ENCODE measurements at regions not wholly inside any gene's neighbourhood (a gene's known extent, or its start where the extent isn't known, plus 50 kb on each side); places are given as distances from the start of the nearest gene placed in this dataset.

DNA sequence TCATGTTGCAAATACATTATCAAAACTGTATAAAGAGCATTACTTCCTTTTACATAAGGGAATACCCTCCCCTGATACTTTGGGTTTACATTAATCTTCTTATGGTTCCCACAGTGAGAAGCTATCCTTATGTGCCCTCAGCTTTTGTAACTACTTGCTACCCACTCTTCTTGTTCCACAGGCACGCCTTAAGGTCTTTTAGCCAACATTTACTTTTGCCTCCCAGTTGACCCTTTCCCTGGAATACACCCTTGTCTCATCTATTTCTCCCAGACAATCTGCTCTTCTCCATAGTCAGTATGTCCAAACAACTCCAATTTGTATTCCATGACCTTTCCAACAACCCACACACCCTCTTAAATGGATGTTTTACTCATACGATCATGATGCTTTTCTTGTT, 116.8 kb upstream of the COL8A1 start:
- Mint-ChIP-seq H3K9me3 (peaks cover 0 to 2% (median 0%) of the 10 kb centered on the region in 5 donors), H3K4me1 (no peaks in the 10 kb centered on the region), H3K27ac (no peak overlapping the region), H3K4me3 (no peak overlapping the region), H3K27me3 (peaks cover 0 to 4% of the 10 kb centered on the region in 2 donors), H3K36me3 (no peaks in the 10 kb centered on the region)
- DNase-seq = no peak
- no peak overlapping the region for H3K4me3 ChIP-seq (ENCODE audit: low read length)
- ChIA-PET CTCF (interaction anchor here (1.2 kb wide), 1 partner anchor 11 kb away, joined by 3 read pairs; no protein-coding TSS in a partner anchor), POLR2A (no interaction called here)
- no peaks in the 10 kb centered on the region for H3K27me3 ChIP-seq (ENCODE audit: insufficient read depth, low read length, poor library complexity, severe bottlenecking)
- H3K9me3 ChIP-seq (ENCODE audit: low read length) = no peaks in the 10 kb centered on the region
- no peak overlapping the region for H3K27ac ChIP-seq (ENCODE audit: low read depth, low read length)
- no peaks in the 10 kb centered on the region for H3K36me3 ChIP-seq (ENCODE audit: insufficient read depth, low read length)
- H3K4me1 ChIP-seq (ENCODE audit: insufficient read depth, low read length) = no peaks in the 10 kb centered on the region

DNA sequence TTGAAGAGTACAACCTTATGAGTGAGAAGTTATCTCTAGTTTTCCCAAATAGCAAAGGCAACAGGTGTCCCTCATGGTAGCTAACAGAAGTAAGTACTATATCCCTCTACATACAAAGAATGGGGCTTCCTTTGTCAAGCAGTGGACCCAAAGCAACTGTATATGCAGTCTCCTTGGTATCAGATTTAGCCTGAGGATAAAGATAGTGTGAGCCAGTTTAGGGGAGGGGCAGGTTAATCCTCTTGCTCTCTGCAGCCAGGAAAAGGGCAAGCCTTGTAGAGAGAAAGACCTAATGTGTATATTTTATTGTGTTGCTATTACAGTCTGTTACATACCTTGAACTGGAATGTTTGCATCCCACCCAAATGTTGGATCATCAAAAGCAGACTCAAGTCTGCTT, 117.9 kb upstream of the COL8A1 start:
- H3K27me3 Mint-ChIP-seq = peaks cover 0 to 4% of the 10 kb centered on the region in 2 donors
- peaks cover 0 to 2% (median 0%) of the 10 kb centered on the region in 5 donors for H3K9me3 Mint-ChIP-seq
- Histone ChIP-seq H3K27me3 (ENCODE audit: insufficient read depth, low read length, poor library complexity, severe bottlenecking) (no peaks in the 10 kb centered on the region), H3K9me3 (ENCODE audit: low read length) (no peaks in the 10 kb centered on the region), H3K36me3 (ENCODE audit: insufficient read depth, low read length) (no peaks in the 10 kb centered on the region), H3K27ac (ENCODE audit: low read depth, low read length) (no peak overlapping the region), H3K4me3 (ENCODE audit: low read length) (no peak overlapping the region), H3K4me1 (ENCODE audit: insufficient read depth, low read length) (no peaks in the 10 kb centered on the region)
- H3K36me3 Mint-ChIP-seq = no peaks in the 10 kb centered on the region
- no peaks in the 10 kb centered on the region for H3K4me1 Mint-ChIP-seq
- POLR2A ChIA-PET = no interaction called here
- DNase-seq = no peak
- H3K27ac Mint-ChIP-seq = no peak overlapping the region
- CTCF ChIA-PET = no interaction called here
- H3K4me3 Mint-ChIP-seq = no peak overlapping the region

DNA sequence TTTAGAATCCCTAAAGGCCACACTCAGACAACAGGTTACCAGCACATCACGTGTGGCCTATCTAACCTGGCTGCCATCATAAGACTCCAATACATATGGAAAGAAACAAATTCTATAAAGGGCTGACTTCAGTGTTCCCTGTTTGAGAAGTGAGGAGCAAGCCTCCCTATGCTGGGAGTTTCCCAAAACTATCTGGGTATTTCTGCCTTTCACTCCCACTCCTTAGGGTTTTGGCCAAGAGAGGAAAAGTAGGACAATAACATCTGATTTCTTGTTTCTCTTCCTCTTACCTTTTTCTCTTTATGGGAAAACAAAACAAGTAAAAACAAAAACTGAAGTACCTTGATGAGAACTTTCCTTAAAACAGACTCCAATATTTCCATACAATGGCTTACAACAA, 121.5 kb upstream of the COL8A1 start:
- Histone ChIP-seq H3K27me3 (ENCODE audit: insufficient read depth, low read length, poor library complexity, severe bottlenecking) (no peaks in the 10 kb centered on the region), H3K9me3 (ENCODE audit: low read length) (no peaks in the 10 kb centered on the region), H3K4me1 (ENCODE audit: insufficient read depth, low read length) (no peaks in the 10 kb centered on the region), H3K4me3 (ENCODE audit: low read length) (no peak overlapping the region), H3K36me3 (ENCODE audit: insufficient read depth, low read length) (no peaks in the 10 kb centered on the region), H3K27ac (ENCODE audit: low read depth, low read length) (no peak overlapping the region)
- ChIA-PET CTCF (no interaction called here), POLR2A (no interaction called here)
- Mint-ChIP-seq H3K36me3 (no peaks in the 10 kb centered on the region), H3K4me3 (no peak overlapping the region), H3K9me3 (no peaks in the 10 kb centered on the region), H3K27ac (no peak overlapping the region), H3K4me1 (no peaks in the 10 kb centered on the region), H3K27me3 (no peaks in the 10 kb centered on the region)
- no peak for DNase-seq

DNA sequence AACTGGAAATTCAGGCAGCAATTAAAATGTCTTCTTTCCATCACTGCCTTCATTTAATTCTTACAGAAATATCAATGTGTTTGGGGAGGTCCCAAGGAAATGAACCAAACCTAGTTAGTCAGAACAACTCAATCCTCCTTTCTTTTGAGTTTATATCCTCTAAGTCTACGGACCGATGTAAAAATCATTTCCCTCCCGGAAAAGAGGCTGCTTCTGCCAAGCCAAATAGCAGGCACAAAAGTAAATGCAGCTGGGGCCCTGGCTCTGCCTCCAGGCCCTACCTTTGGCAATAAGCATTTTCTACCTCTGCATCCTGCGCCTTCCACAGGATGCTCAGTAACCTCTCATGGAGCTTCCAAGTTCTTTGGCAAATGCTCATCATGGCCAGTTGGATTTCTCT, 122.5 kb upstream of the COL8A1 start:
- Histone ChIP-seq H3K36me3 (ENCODE audit: insufficient read depth, low read length) (no peaks in the 10 kb centered on the region), H3K4me3 (ENCODE audit: low read length) (no peak overlapping the region), H3K27ac (ENCODE audit: low read depth, low read length) (no peak overlapping the region), H3K9me3 (ENCODE audit: low read length) (no peaks in the 10 kb centered on the region), H3K4me1 (ENCODE audit: insufficient read depth, low read length) (no peaks in the 10 kb centered on the region), H3K27me3 (ENCODE audit: insufficient read depth, low read length, poor library complexity, severe bottlenecking) (no peaks in the 10 kb centered on the region)
- no peak for DNase-seq
- no peak overlapping the region for H3K4me3 Mint-ChIP-seq
- POLR2A ChIA-PET = no interaction called here
- no peaks in the 10 kb centered on the region for H3K9me3 Mint-ChIP-seq
- no peaks in the 10 kb centered on the region for H3K4me1 Mint-ChIP-seq
- H3K36me3 Mint-ChIP-seq = no peaks in the 10 kb centered on the region
- CTCF ChIA-PET = no interaction called here
- H3K27me3 Mint-ChIP-seq = no peaks in the 10 kb centered on the region
- H3K27ac Mint-ChIP-seq = no peak overlapping the region

DNA sequence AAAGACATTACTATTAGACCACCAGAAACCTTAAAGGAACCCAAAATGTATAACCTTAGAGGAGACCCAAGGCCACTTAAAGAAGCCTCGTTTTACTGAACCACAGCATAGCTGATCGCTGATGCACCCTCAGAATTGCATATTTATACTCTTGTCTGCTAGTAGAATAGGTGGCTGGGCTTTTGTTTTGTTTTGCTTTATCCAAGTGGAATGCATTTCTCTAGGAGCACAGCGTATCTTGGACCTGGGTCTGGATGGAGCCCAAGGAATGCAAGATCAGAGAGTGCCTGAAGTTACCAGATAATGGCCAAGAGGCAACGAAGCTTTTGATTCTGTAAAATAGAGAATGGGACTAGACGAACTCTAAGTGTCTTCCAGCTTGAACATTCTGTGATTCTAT, 129.2 kb upstream of the COL8A1 start:
- Histone ChIP-seq H3K9me3 (ENCODE audit: low read length) (no peaks in the 10 kb centered on the region), H3K4me1 (ENCODE audit: insufficient read depth, low read length) (no peaks in the 10 kb centered on the region), H3K36me3 (ENCODE audit: insufficient read depth, low read length) (no peaks in the 10 kb centered on the region), H3K4me3 (ENCODE audit: low read length) (no peak overlapping the region), H3K27me3 (ENCODE audit: insufficient read depth, low read length, poor library complexity, severe bottlenecking) (no peaks in the 10 kb centered on the region), H3K27ac (ENCODE audit: low read depth, low read length) (no peak overlapping the region)
- H3K36me3 Mint-ChIP-seq = no peaks in the 10 kb centered on the region
- peaks cover 0 to 6% (median 4%) of the 10 kb centered on the region in 3 donors for H3K4me1 Mint-ChIP-seq
- no peak for DNase-seq
- no peak overlapping the region for H3K4me3 Mint-ChIP-seq
- CTCF ChIA-PET = no interaction called here
- peaks cover 0 to 4% (median 0%) of the 10 kb centered on the region in 5 donors for H3K9me3 Mint-ChIP-seq
- no peaks in the 10 kb centered on the region for H3K27me3 Mint-ChIP-seq
- no peak overlapping the region for H3K27ac Mint-ChIP-seq
- POLR2A ChIA-PET = no interaction called here

DNA sequence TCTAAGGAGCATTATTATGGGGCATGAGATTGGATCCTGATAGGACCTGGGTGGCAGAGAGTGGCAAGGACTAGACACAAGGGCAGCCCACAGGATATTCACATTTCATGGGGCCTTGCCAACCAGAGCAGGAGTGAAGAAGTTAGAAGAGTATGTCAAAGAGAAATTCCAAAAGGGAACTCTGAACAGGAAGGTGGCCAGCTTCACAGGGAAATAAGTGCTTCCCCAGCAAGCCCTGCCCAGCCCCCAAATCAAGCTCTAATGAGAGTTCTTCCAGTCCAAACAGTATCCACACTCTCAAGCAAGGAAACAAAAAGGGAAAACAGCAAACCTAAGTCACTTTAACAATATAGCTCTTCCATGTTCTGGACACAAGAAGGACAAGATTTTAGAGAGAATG, 130.2 kb upstream of the COL8A1 start:
- H3K36me3 Mint-ChIP-seq = no peaks in the 10 kb centered on the region
- no peak for DNase-seq
- Histone ChIP-seq H3K27ac (ENCODE audit: low read depth, low read length) (no peak overlapping the region), H3K36me3 (ENCODE audit: insufficient read depth, low read length) (no peaks in the 10 kb centered on the region), H3K4me1 (ENCODE audit: insufficient read depth, low read length) (no peaks in the 10 kb centered on the region), H3K27me3 (ENCODE audit: insufficient read depth, low read length, poor library complexity, severe bottlenecking) (no peaks in the 10 kb centered on the region), H3K9me3 (ENCODE audit: low read length) (no peaks in the 10 kb centered on the region), H3K4me3 (ENCODE audit: low read length) (no peak overlapping the region)
- no peak overlapping the region for H3K27ac Mint-ChIP-seq
- H3K27me3 Mint-ChIP-seq = no peaks in the 10 kb centered on the region
- H3K9me3 Mint-ChIP-seq = peaks cover 0 to 4% (median 0%) of the 10 kb centered on the region in 5 donors
- ChIA-PET CTCF (no interaction called here), POLR2A (no interaction called here)
- H3K4me1 Mint-ChIP-seq = peaks cover 0 to 6% (median 4%) of the 10 kb centered on the region in 3 donors
- H3K4me3 Mint-ChIP-seq = no peak overlapping the region

DNA sequence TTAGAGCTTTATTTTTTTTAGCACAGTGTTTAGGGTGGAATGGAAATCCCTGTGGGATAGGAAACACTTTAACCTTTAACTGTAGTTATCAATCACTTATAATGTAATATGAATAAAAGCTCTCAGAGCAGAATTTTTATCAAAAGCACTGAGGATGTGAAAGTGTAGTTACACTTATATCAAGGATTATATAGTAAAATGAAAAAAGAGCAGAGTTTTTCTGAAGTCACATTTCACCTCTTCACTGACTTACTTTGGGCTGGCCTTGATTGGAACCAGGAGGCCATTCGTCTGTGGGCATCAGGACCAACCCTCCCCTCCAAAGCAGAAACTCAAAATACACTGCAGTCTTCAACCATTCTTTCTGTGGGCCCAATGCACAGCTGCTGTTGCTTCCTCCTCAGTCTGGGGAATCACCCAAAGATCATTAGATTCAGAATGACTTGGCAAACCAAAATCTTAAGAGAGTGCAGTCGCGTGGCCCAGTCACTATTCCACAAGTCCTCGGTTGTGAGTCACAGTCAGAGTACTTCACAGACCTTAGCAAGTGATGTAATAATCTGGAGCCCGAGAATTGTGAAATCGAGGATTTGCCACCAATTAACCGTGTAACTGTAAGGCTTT, 132.6 kb upstream of the COL8A1 start:
- Histone ChIP-seq H3K36me3 (ENCODE audit: insufficient read depth, low read length) (no peaks in the 10 kb centered on the region), H3K9me3 (ENCODE audit: low read length) (no peaks in the 10 kb centered on the region), H3K4me1 (ENCODE audit: insufficient read depth, low read length) (no peaks in the 10 kb centered on the region), H3K27me3 (ENCODE audit: insufficient read depth, low read length, poor library complexity, severe bottlenecking) (no peaks in the 10 kb centered on the region), H3K4me3 (ENCODE audit: low read length) (no peak overlapping the region), H3K27ac (ENCODE audit: low read depth, low read length) (no peak overlapping the region)
- Mint-ChIP-seq H3K27ac (no peak overlapping the region), H3K9me3 (peaks cover 0 to 4% (median 0%) of the 10 kb centered on the region in 5 donors), H3K4me3 (no peak overlapping the region), H3K36me3 (no peaks in the 10 kb centered on the region), H3K27me3 (no peaks in the 10 kb centered on the region), H3K4me1 (peaks cover 0 to 6% (median 4%) of the 10 kb centered on the region in 3 donors)
- ChIA-PET POLR2A (no interaction called here), CTCF (no interaction called here)
- DNase-seq = no peak

DNA sequence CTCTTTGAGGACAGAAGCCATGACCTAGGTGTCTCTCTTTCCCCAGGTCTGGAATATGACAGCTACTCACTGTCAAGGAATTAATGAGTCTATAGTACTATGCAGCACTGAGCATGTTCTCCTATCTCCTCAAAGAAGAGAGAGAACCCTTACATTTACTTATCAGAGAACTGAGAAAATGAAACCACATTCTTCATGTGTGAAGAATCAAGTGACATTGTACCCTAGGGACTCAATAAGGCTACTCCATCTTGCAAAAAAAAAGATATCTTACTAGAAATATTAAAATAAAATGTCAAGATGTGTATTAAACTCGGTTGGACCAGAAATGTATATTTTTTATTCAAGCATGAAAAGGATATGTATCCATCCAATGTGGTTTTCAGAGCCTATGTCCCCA, 133.2 kb upstream of the COL8A1 start:
- H3K27ac ChIP-seq (ENCODE audit: low read depth, low read length) = no peak overlapping the region
- H3K9me3 Mint-ChIP-seq = peaks cover 0 to 4% (median 0%) of the 10 kb centered on the region in 5 donors
- no peaks in the 10 kb centered on the region for H3K27me3 ChIP-seq (ENCODE audit: insufficient read depth, low read length, poor library complexity, severe bottlenecking)
- ChIA-PET POLR2A (no interaction called here), CTCF (no interaction called here)
- no peaks in the 10 kb centered on the region for H3K9me3 ChIP-seq (ENCODE audit: low read length)
- H3K4me3 ChIP-seq (ENCODE audit: low read length) = no peak overlapping the region
- no peak overlapping the region for H3K27ac Mint-ChIP-seq
- H3K4me3 Mint-ChIP-seq = no peak overlapping the region
- H3K36me3 Mint-ChIP-seq = no peaks in the 10 kb centered on the region
- H3K27me3 Mint-ChIP-seq = peaks cover 0 to 2% of the 10 kb centered on the region in 2 donors
- no peaks in the 10 kb centered on the region for H3K4me1 ChIP-seq (ENCODE audit: insufficient read depth, low read length)
- no peak for DNase-seq
- peaks cover 0 to 6% (median 4%) of the 10 kb centered on the region in 3 donors for H3K4me1 Mint-ChIP-seq
- H3K36me3 ChIP-seq (ENCODE audit: insufficient read depth, low read length) = no peaks in the 10 kb centered on the region

DNA sequence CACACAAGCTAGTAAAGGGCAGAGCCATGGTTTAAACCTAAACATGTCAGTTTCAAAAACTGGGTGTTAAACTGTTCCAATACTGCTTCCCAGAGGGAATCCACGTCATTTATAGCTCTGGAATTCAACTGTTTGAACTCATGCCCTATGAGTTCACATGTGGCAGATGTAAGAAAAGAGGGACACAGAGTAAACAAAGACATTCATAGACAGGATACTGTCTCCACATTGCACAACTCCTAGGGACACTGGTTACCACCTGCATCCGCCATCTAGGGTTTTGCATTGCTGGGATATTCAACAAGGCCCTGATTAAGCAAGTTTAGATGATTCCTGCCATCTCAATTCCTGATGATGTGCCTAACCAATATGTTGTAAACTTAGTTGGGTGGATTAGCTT, 134.1 kb upstream of the COL8A1 start:
- H3K4me3 Mint-ChIP-seq = no peak overlapping the region
- H3K4me1 Mint-ChIP-seq = peaks cover 0 to 6% (median 4%) of the 10 kb centered on the region in 3 donors
- CTCF ChIA-PET = no interaction called here
- H3K4me1 ChIP-seq (ENCODE audit: insufficient read depth, low read length) = no peaks in the 10 kb centered on the region
- H3K9me3 ChIP-seq (ENCODE audit: low read length) = no peaks in the 10 kb centered on the region
- no peak for DNase-seq
- no peaks in the 10 kb centered on the region for H3K36me3 Mint-ChIP-seq
- H3K27me3 ChIP-seq (ENCODE audit: insufficient read depth, low read length, poor library complexity, severe bottlenecking) = no peaks in the 10 kb centered on the region
- H3K27ac ChIP-seq (ENCODE audit: low read depth, low read length) = no peak overlapping the region
- POLR2A ChIA-PET = no interaction called here
- no peak overlapping the region for H3K4me3 ChIP-seq (ENCODE audit: low read length)
- no peaks in the 10 kb centered on the region for H3K36me3 ChIP-seq (ENCODE audit: insufficient read depth, low read length)
- no peak overlapping the region for H3K27ac Mint-ChIP-seq
- peaks cover 0 to 4% (median 0%) of the 10 kb centered on the region in 5 donors for H3K9me3 Mint-ChIP-seq
- H3K27me3 Mint-ChIP-seq = peaks cover 0 to 2% of the 10 kb centered on the region in 2 donors

Data from CD8-positive, alpha-beta memory T cell (primary cell).